ENCODE measurements at regions not wholly inside any gene's neighbourhood (a gene's known extent, or its start where the extent isn't known, plus 50 kb on each side); places are given as distances from the start of the nearest gene placed in this dataset.

GRCh38 chr20:19807946-19808330, 49.9 kb downstream of the RIN2 start:
- no peak for DNase-seq

- no peak for DNase-seq
Observed at GRCh38 chr20:19808498-19808897, 50.4 kb downstream of the RIN2 start.

GRCh38 chr20:19809505-19809904, 51.4 kb downstream of the RIN2 start:
- no peak for DNase-seq

- DNase-seq = no peak
Observed at GRCh38 chr20:19811231-19811630, 53.2 kb downstream of the RIN2 start.

GRCh38 chr20:19812056-19812455, 54.0 kb downstream of the RIN2 start:
- DNase-seq = no peak

GRCh38 chr20:19812696-19813095, 54.6 kb downstream of the RIN2 start:
- peak; percentile 12 for DNase-seq

- DNase-seq = no peak
Observed at GRCh38 chr20:19813846-19814640, 56.0 kb downstream of the RIN2 start.

GRCh38 chr20:19815553-19815991, 57.5 kb downstream of the RIN2 start:
- DNase-seq = peak; percentile 38

GRCh38 chr20:19816386-19816785, 58.3 kb downstream of the RIN2 start:
- no peak for DNase-seq

- DNase-seq = no peak
Observed at GRCh38 chr20:19817017-19817416, 59.0 kb downstream of the RIN2 start.

GRCh38 chr20:19819149-19819548, 61.1 kb downstream of the RIN2 start:
- no peak for DNase-seq

GRCh38 chr20:19820555-19821211, 62.6 kb downstream of the RIN2 start:
- no peak for DNase-seq

- DNase-seq = no peak
Observed at GRCh38 chr20:19821606-19822005, 63.5 kb downstream of the RIN2 start.

GRCh38 chr20:19823216-19823615, 65.2 kb downstream of the RIN2 start:
- no peak for DNase-seq

- DNase-seq = no peak
Observed at GRCh38 chr20:19823971-19824370, 65.9 kb downstream of the RIN2 start.

- no peak for DNase-seq
Observed at GRCh38 chr20:19824861-19825260, 66.8 kb downstream of the RIN2 start.

GRCh38 chr20:19826179-19826914, 68.3 kb downstream of the RIN2 start:
- DNase-seq = no peak

GRCh38 chr20:19827818-19828217, 69.8 kb downstream of the RIN2 start:
- DNase-seq = no peak

GRCh38 chr20:19828232-19828631, 70.2 kb downstream of the RIN2 start:
- DNase-seq = peak; percentile 16

GRCh38 chr20:19830211-19830785, 72.2 kb downstream of the RIN2 start:
- DNase-seq = no peak

GRCh38 chr20:19832875-19833274, 74.8 kb downstream of the RIN2 start:
- DNase-seq = no peak

- no peak for DNase-seq
Observed at GRCh38 chr20:19833395-19833794, 75.3 kb downstream of the RIN2 start.

- DNase-seq = no peak
Observed at GRCh38 chr20:19834287-19834686, 76.2 kb downstream of the RIN2 start.

Measured in hematopoietic multipotent progenitor cell treated with erythropoietin and hydrocortisone succinate and interleukin-3 and kit ligand, for 4 days (in vitro differentiated cells).